Endothelial cell of umbilical vein (primary cell): ENCODE measurements at regions not wholly inside any gene's neighbourhood (a gene's known extent, or its start where the extent isn't known, plus 50 kb on each side); places are given as distances from the start of the nearest gene placed in this dataset.
"Not testable (repeated sequence)": the region's sequence is repeated elsewhere in the genome, so short reads cannot be mapped to it uniquely, and the experiment has no call there.

ENCODE experiments used
- BruUV-seq: library from RNA; stranded (reverse); fragments of 400-500 nt; replicated peaks from 2 replicates; lab custom pipeline; 2021; lab: Mats Ljungman, UMichigan
- CTCF ChIA-PET: fragments of 300-600, 350-600 bp; sonication (Branson Sonifier 250); formaldehyde crosslinking; loops from one replicate; lab custom pipeline; 2021; ENCODE audit warnings: antibody characterized with exemption, inconsistent platforms; lab: Charles Lee
- POLR2A ChIA-PET: fragments of 300-600, 350-600 bp; sonication (Branson Sonifier 250); formaldehyde crosslinking; loops from one replicate; lab custom pipeline; 2021; ENCODE audit warnings: antibody characterized with exemption, inconsistent platforms; lab: Charles Lee
- DNase-seq: peaks from one replicate; pipeline ENCODE4 v3.0.0-alpha.2; 2011; ENCODE audit warnings: low read depth, low spot score
- FAIRE-seq: peaks from 2 replicates; lab custom pipeline; 2011; peaks lifted over from hg19 to GRCh38; lab: Jason Lieb, UNC
- H2AFZ ChIP-seq: 2 replicates; pipeline ENCODE4 v1.6.0; 2012; ENCODE audit warnings: low read depth, low read length, control low read depth, inconsistent platforms
- H3K27ac ChIP-seq: 2 replicates; pipeline ENCODE4 v1.5.1; 2011; ENCODE audit warnings: low read depth, mild to moderate bottlenecking, control low read depth, low read length, moderate library complexity; ENCODE audit not compliant: insufficient read depth
- H3K27me3 ChIP-seq, 2 experiments: 2 replicates each; pipeline versions ENCODE4 v1.6.0 to v1.6.1; 2011; ENCODE audit warnings: low read length in 2 of 2, mixed read lengths in 1 of 2; ENCODE audit not compliant: control insufficient read depth in 2 of 2, insufficient read depth in 2 of 2
- H3K36me3 ChIP-seq, 2 experiments: 2 replicates in 1 of 2; 3 replicates in 1 of 2; pipeline ENCODE4 v1.5.1; 2011; ENCODE audit warnings: low read length in 2 of 2, mild to moderate bottlenecking in 1 of 2, moderate library complexity in 1 of 2; ENCODE audit not compliant: control insufficient read depth in 2 of 2, insufficient read depth in 2 of 2; ENCODE audit errors: extremely low read depth in 1 of 2
- H3K4me1 ChIP-seq: 3 replicates; pipeline ENCODE4 v1.5.1; 2011; ENCODE audit warnings: mild to moderate bottlenecking, low read length; ENCODE audit not compliant: control insufficient read depth, insufficient read depth; ENCODE audit errors: extremely low read depth
- H3K4me2 ChIP-seq: 2 replicates; pipeline ENCODE4 v1.6.1; 2011; ENCODE audit warnings: low read length, control low read depth, mixed read lengths; ENCODE audit not compliant: insufficient read depth
- H3K4me3 ChIP-seq, 3 experiments: fragments of 200-600 bp in 1 of 3; sonication (generic), shearing (Covaris generic) in 1 of 3; replicated peaks in 1 of 3; 2 replicates each; pipeline ENCODE4 v1.5.1; 2011 to 2016; ENCODE audit warnings: control low read depth in 3 of 3, low read length in 3 of 3, mild to moderate bottlenecking in 2 of 3, inconsistent platforms in 1 of 3, low read depth in 1 of 3, moderate library complexity in 1 of 3; ENCODE audit not compliant: insufficient read depth in 1 of 3
- H3K79me2 ChIP-seq: 2 replicates; pipeline ENCODE4 v1.6.0; 2012; ENCODE audit warnings: low read length, inconsistent platforms; ENCODE audit not compliant: control insufficient read depth, insufficient read depth
- H3K9ac ChIP-seq: replicated peaks from 2 replicates; pipeline ENCODE3; 2011; ENCODE audit warnings: low read length, control low read depth; ENCODE audit not compliant: insufficient read depth; ENCODE audit errors: extremely low read depth
- H3K9me1 ChIP-seq: replicated peaks from 3 replicates; pipeline ENCODE4 v1.6.0; 2011; ENCODE audit warnings: mild to moderate bottlenecking, low read length; ENCODE audit not compliant: control insufficient read depth, insufficient read depth; ENCODE audit errors: extremely low read depth
- H3K9me3 ChIP-seq: replicated peaks from 2 replicates; pipeline ENCODE4 v1.5.1; 2012; ENCODE audit warnings: low read length, inconsistent platforms; ENCODE audit not compliant: control insufficient read depth, insufficient read depth
- H4K20me1 ChIP-seq: replicated peaks from 2 replicates; pipeline ENCODE3; 2011; ENCODE audit warnings: mild to moderate bottlenecking, low read length; ENCODE audit not compliant: control insufficient read depth, insufficient read depth; ENCODE audit errors: extremely low read depth
- CTCF ChIP-seq, 2 donors: IDR thresholded peaks; 1 replicate in 1 of 2; 2 replicates in 1 of 2; pipeline ENCODE4 v1.5.1; 2011; ENCODE audit warnings: low read length in 2 of 2, mild to moderate bottlenecking in 2 of 2, moderate library complexity in 2 of 2, control low read depth in 1 of 2, inconsistent platforms in 1 of 2, low read depth in 1 of 2; ENCODE audit not compliant: insufficient read depth in 1 of 2; ENCODE audit errors: extremely low read depth in 1 of 2
- EZH2 ChIP-seq: IDR thresholded peaks from 2 replicates; pipeline ENCODE4 v1.6.1; 2012; ENCODE audit warnings: borderline replicate concordance, low read depth, mild to moderate bottlenecking, moderate library complexity, low read length, inconsistent platforms; ENCODE audit not compliant: severe bottlenecking
- GATA2 ChIP-seq: IDR thresholded peaks from 2 replicates; pipeline ENCODE4 v1.7.0; 2011; ENCODE audit warnings: low read depth, mild to moderate bottlenecking, moderate library complexity, mixed read lengths, low read length; ENCODE audit not compliant: insufficient read length, insufficient read depth
- JUN ChIP-seq: IDR thresholded peaks from 2 replicates; pipeline ENCODE4 v1.6.1; 2011; ENCODE audit warnings: borderline replicate concordance, low read depth; ENCODE audit not compliant: insufficient read length, insufficient read depth
- MAX ChIP-seq: IDR thresholded peaks from 2 replicates; pipeline ENCODE4 v1.6.1; 2011; ENCODE audit not compliant: insufficient read depth, insufficient read length
- POLR2A ChIP-seq: IDR thresholded peaks from 2 replicates; pipeline ENCODE4 v1.6.1; 2012; ENCODE audit warnings: low read depth, mild to moderate bottlenecking, control low read depth, low read length
- POLR2AphosphoS5 ChIP-seq: IDR thresholded peaks from 2 replicates; pipeline ENCODE4 v1.6.1; 2012; ENCODE audit warnings: low read depth, mild to moderate bottlenecking, control low read depth, low read length, moderate library complexity; ENCODE audit not compliant: insufficient read depth
- dilution Hi-C: fragments of 300-500 bp; cut with MboI; formaldehyde crosslinking; loops from one replicate; pipeline ENCODE4 v1.15.0; 2019; ENCODE audit warnings: low sequenced_read_pairs; ENCODE audit not compliant: extremely low pct_ligation_motif_present
- intact Hi-C: fragments of 100-400 bp; cut with micrococcal nuclease; formaldehyde crosslinking; loops from one replicate; pipeline ENCODE4 v1.10.0; 2022

GRCh38 chr7:53151496-53151895, 116.1 kb downstream of the POM121L12 start:
- no peaks in the 10 kb centered on the region for H4K20me1 ChIP-seq
- ChIA-PET POLR2A (no interaction called here), CTCF (no interaction called here)
- no peak overlapping the region for H3K4me2 ChIP-seq
- H3K79me2 ChIP-seq, result no peaks in the 10 kb centered on the region
- H3K9me3 ChIP-seq, result no peaks in the 10 kb centered on the region
- no peaks in the 10 kb centered on the region for H3K9me1 ChIP-seq
- TF ChIP-seq POLR2AphosphoS5, result no peak
- TF ChIP-seq EZH2, result no peak
- no peak for TF ChIP-seq CTCF (IDR thresholded peaks at IDR 0.05; ENCODE audit: extremely low read depth in 1 of 2, insufficient read depth in 1 of 2, low read depth in 1 of 2, low read length in 2 of 2)
- no peak for TF ChIP-seq GATA2
- TF ChIP-seq JUN, result no peak
- no peak for TF ChIP-seq POLR2A
- no peak for TF ChIP-seq MAX
- no peak overlapping the region for H3K4me3 ChIP-seq
- DNase-seq (no peak), FAIRE-seq (no peak)
- dilution Hi-C loops, result no loop called here
- H3K27ac ChIP-seq, result no peak overlapping the region
- no peaks in the 10 kb centered on the region for H3K36me3 ChIP-seq
- H3K9ac ChIP-seq, result no peak overlapping the region
- H2AFZ ChIP-seq, result no peak overlapping the region
- no peaks in the 10 kb centered on the region for H3K27me3 ChIP-seq
- intact Hi-C loops, result no loop called here
- no TSS peak for BruUV-seq
- H3K4me1 ChIP-seq, result no peaks in the 10 kb centered on the region

- H4K20me1 ChIP-seq, H3K36me3 ChIP-seq, H3K4me2 ChIP-seq, CTCF ChIA-PET, H3K27me3 ChIP-seq, BruUV-seq, dilution Hi-C loops, H3K9me3 ChIP-seq, intact Hi-C loops, FAIRE-seq, H3K27ac ChIP-seq, H3K9me1 ChIP-seq, H3K4me3 ChIP-seq, POLR2A ChIA-PET, H2AFZ ChIP-seq, H3K79me2 ChIP-seq, DNase-seq, H3K9ac ChIP-seq: not testable (repeated sequence)
- H3K4me1 ChIP-seq, result peaks cover 11% of the 10 kb centered on the region
These were observed 151.8 kb downstream of the POM121L12 start for GRCh38 chr7:53187184-53187583.
